Prostate gland (tissue), 2 donors: ENCODE measurements at regions not wholly inside any gene's neighbourhood (a gene's known extent, or its start where the extent isn't known, plus 50 kb on each side); places are given as distances from the start of the nearest gene placed in this dataset.

Experiments used
- CTCF ChIP-seq, 4 experiments: fragments of 200-600 bp in 2 of 4; fragments of 450-650 bp in 2 of 4; sonication (generic) in 2 of 4; IDR thresholded peaks; 1 replicate in 3 of 4; 2 replicates in 1 of 4; pipeline ENCODE4 v1.5.1; 2016 to 2019; ENCODE audit warnings: antibody characterized with exemption in 4 of 4, mild to moderate bottlenecking in 2 of 4, moderate library complexity in 2 of 4
- POLR2A ChIP-seq: fragments of 450-650 bp; IDR thresholded peaks from one replicate; pipeline ENCODE4 v1.6.1; 2016; ENCODE audit warnings: antibody characterized with exemption, mild to moderate bottlenecking
- POLR2AphosphoS5 ChIP-seq: sonication (generic); formaldehyde crosslinking; IDR thresholded peaks from one replicate; pipeline ENCODE4 v1.6.1; 2017; ENCODE audit warnings: antibody characterized with exemption

- TF ChIP-seq CTCF (IDR thresholded peaks at IDR 0.05) (no peak), POLR2A (no peak), POLR2AphosphoS5 (no peak)
These were observed 197.7 kb upstream of the ROBO2 start for GRCh38 chr3:76842216-76842615.
